Sigmoid colon (tissue), 6 donors: ENCODE measurements at regions not wholly inside any gene's neighbourhood (a gene's known extent, or its start where the extent isn't known, plus 50 kb on each side); places are given as distances from the start of the nearest gene placed in this dataset.

Experiments
- DNase-seq: peaks from one replicate; pipeline ENCODE4 v3.0.0-alpha.2; 2019
- H3K27ac ChIP-seq, 4 donors: fragments of 200-600 bp; sonication (generic); one replicate each; pipeline ENCODE4 v1.5.1; 2016 to 2019; ENCODE audit warnings: mild to moderate bottlenecking in 1 of 4
- H3K27me3 ChIP-seq, 3 donors: fragments of 200-600 bp; sonication (generic); one replicate each; pipeline ENCODE4 v1.5.1; 2019; ENCODE audit warnings: mild to moderate bottlenecking in 1 of 3
- H3K36me3 ChIP-seq, 4 donors: fragments of 200-600 bp; sonication (generic); one replicate each; pipeline ENCODE4 v1.5.1; 2016 to 2019
- H3K4me1 ChIP-seq, 4 donors: fragments of 200-600 bp; sonication (generic); one replicate each; pipeline ENCODE4 v1.5.1; 2017 to 2019
- H3K4me3 ChIP-seq, 4 donors: fragments of 200-600 bp; sonication (generic); one replicate each; pipeline ENCODE4 v1.5.1; 2017 to 2019; ENCODE audit warnings: mild to moderate bottlenecking in 2 of 4, moderate library complexity in 1 of 4
- H3K9me3 ChIP-seq, 4 donors: fragments of 200-600 bp in 3 of 4; sonication (generic) in 3 of 4; one replicate each; pipeline versions ENCODE4 v1.5.1 to v1.6.1; 2013 to 2019
- CTCF ChIP-seq, 4 experiments: fragments of 450-650 bp in 3 of 4; fragments of 200-600 bp in 1 of 4; IDR thresholded peaks; one replicate each; pipeline ENCODE4 v1.5.1; 2016 to 2019; ENCODE audit warnings: antibody characterized with exemption in 4 of 4, mild to moderate bottlenecking in 3 of 4, moderate library complexity in 2 of 4
- EP300 ChIP-seq, 4 donors: sonication (generic); formaldehyde crosslinking; IDR thresholded peaks; one replicate each; pipeline ENCODE4 v1.6.1; 2017; ENCODE audit warnings: antibody characterized with exemption in 4 of 4
- POLR2A ChIP-seq, 2 donors: fragments of 450-650 bp; IDR thresholded peaks; one replicate each; pipeline ENCODE4 v1.6.1; 2016; ENCODE audit warnings: antibody characterized with exemption in 2 of 2, mild to moderate bottlenecking in 2 of 2, moderate library complexity in 2 of 2
- POLR2AphosphoS5 ChIP-seq, 4 donors: sonication (generic); formaldehyde crosslinking; IDR thresholded peaks; one replicate each; pipeline ENCODE4 v1.6.1; 2017; ENCODE audit warnings: antibody characterized with exemption in 4 of 4
- WGBS, 2 donors: extraction: QIAGEN DNeasy Blood & Tissue Kit; methylation state at CpG; one replicate each; pipeline ENCODE4 v1.1.7; 2013; 5-methylcytosine and 5-hydroxymethylcytosine counted together
- intact Hi-C: fragments of 100-400 bp; cut with DNase I; formaldehyde crosslinking; loops from one replicate; pipeline ENCODE4 v1.15.1; 2023
- donor health status: healthy with polysubstance abuse.
- donor health status: healthy.

GRCh38 chr12:58639318-58639934, 280.9 kb downstream of the LRIG3 start:
- DNase-seq = no peak
- H3K4me1 ChIP-seq = peaks cover 0 to 9% (median 9%) of the 10 kb centered on the region in 4 donors
- TF ChIP-seq EP300 (IDR thresholded peaks at IDR 0.05) = no peak
- TF ChIP-seq POLR2AphosphoS5 (IDR thresholded peaks at IDR 0.05) = no peak
- no peak for TF ChIP-seq POLR2A (IDR thresholded peaks at IDR 0.05)
- TF ChIP-seq CTCF (IDR thresholded peaks at IDR 0.05) = no peak
- H3K27me3 ChIP-seq = no peaks in the 10 kb centered on the region
- no peak overlapping the region for H3K27ac ChIP-seq
- intact Hi-C loops = no loop called here
- no peaks in the 10 kb centered on the region for H3K9me3 ChIP-seq
- H3K4me3 ChIP-seq = no peak overlapping the region
- no peaks in the 10 kb centered on the region for H3K36me3 ChIP-seq
- 52 to 64% methylated on average over 4 of the region's 4 CpGs for WGBS, 2 donors

GRCh38 chr12:58640314-58640713, 280.0 kb downstream of the LRIG3 start:
- Histone ChIP-seq H3K36me3 (no peaks in the 10 kb centered on the region), H3K27me3 (no peaks in the 10 kb centered on the region), H3K4me3 (no peak overlapping the region), H3K27ac (no peak overlapping the region), H3K9me3 (no peaks in the 10 kb centered on the region), H3K4me1 (peaks cover 0 to 9% (median 9%) of the 10 kb centered on the region in 4 donors)
- TF ChIP-seq EP300 (IDR thresholded peaks at IDR 0.05) (no peak), CTCF (IDR thresholded peaks at IDR 0.05) (no peak), POLR2AphosphoS5 (IDR thresholded peaks at IDR 0.05) (no peak), POLR2A (IDR thresholded peaks at IDR 0.05) (no peak)
- no peak for DNase-seq
- intact Hi-C loops = no loop called here
- 96 to 97% methylated on average over 1 of the region's 1 CpG for WGBS, 2 donors

GRCh38 chr12:58645946-58646345, 274.4 kb downstream of the LRIG3 start:
- DNase-seq = no peak
- no peaks in the 10 kb centered on the region for H3K9me3 ChIP-seq
- TF ChIP-seq EP300 (IDR thresholded peaks at IDR 0.05) (no peak), CTCF (IDR thresholded peaks at IDR 0.05) (no peak), POLR2AphosphoS5 (IDR thresholded peaks at IDR 0.05) (no peak), POLR2A (IDR thresholded peaks at IDR 0.05) (no peak)
- intact Hi-C loops = no loop called here
- WGBS, 2 donors = 57 to 64% methylated on average over 2 of the region's 2 CpGs
- no peaks in the 10 kb centered on the region for H3K4me1 ChIP-seq
- H3K27me3 ChIP-seq = no peaks in the 10 kb centered on the region
- H3K36me3 ChIP-seq = no peaks in the 10 kb centered on the region
- no peak overlapping the region for H3K4me3 ChIP-seq
- H3K27ac ChIP-seq = no peak overlapping the region

GRCh38 chr12:58647495-58647894, 272.8 kb downstream of the LRIG3 start:
- WGBS, 2 donors = 83 to 90% methylated on average over 3 of the region's 3 CpGs
- no peak for TF ChIP-seq CTCF (IDR thresholded peaks at IDR 0.05)
- TF ChIP-seq POLR2A (IDR thresholded peaks at IDR 0.05) = no peak
- no peak for TF ChIP-seq EP300 (IDR thresholded peaks at IDR 0.05)
- TF ChIP-seq POLR2AphosphoS5 (IDR thresholded peaks at IDR 0.05) = no peak
- Histone ChIP-seq H3K36me3 (no peaks in the 10 kb centered on the region), H3K4me1 (no peaks in the 10 kb centered on the region), H3K9me3 (no peaks in the 10 kb centered on the region), H3K27me3 (no peaks in the 10 kb centered on the region), H3K27ac (no peak overlapping the region), H3K4me3 (no peak overlapping the region)
- intact Hi-C loops = no loop called here
- no peak for DNase-seq

- H3K27me3 ChIP-seq = no peaks in the 10 kb centered on the region
- 85 to 88% methylated on average over 4 of the region's 4 CpGs for WGBS, 2 donors
- DNase-seq = no peak
- no peak for TF ChIP-seq POLR2A (IDR thresholded peaks at IDR 0.05)
- TF ChIP-seq POLR2AphosphoS5 (IDR thresholded peaks at IDR 0.05) = no peak
- no peak for TF ChIP-seq EP300 (IDR thresholded peaks at IDR 0.05)
- TF ChIP-seq CTCF (IDR thresholded peaks at IDR 0.05) = no peak
- H3K9me3 ChIP-seq = no peaks in the 10 kb centered on the region
- no peaks in the 10 kb centered on the region for H3K4me1 ChIP-seq
- intact Hi-C loops = no loop called here
- no peak overlapping the region for H3K4me3 ChIP-seq
- H3K27ac ChIP-seq = no peak overlapping the region
- H3K36me3 ChIP-seq = no peaks in the 10 kb centered on the region
These were observed 272.1 kb downstream of the LRIG3 start for GRCh38 chr12:58648176-58648575.
